Keratinocyte (primary cell): ENCODE measurements at regions not wholly inside any gene's neighbourhood (a gene's known extent, or its start where the extent isn't known, plus 50 kb on each side); places are given as distances from the start of the nearest gene placed in this dataset.

Source experiments
- DNase-seq: peaks from one replicate; pipeline ENCODE4 v3.0.0-alpha.2; 2011; ENCODE audit warnings: low read depth, missing footprints, low spot score
- FAIRE-seq: peaks from 2 replicates; lab custom pipeline; 2011; peaks lifted over from hg19 to GRCh38; lab: Jason Lieb, UNC
- H2AFZ ChIP-seq: 2 replicates; pipeline ENCODE4 v1.6.0; 2012; ENCODE audit warnings: low read length, control low read depth, inconsistent platforms; ENCODE audit not compliant: control insufficient read depth
- H3K27ac ChIP-seq: 2 replicates; pipeline ENCODE4 v1.5.1; 2011; ENCODE audit warnings: low read length; ENCODE audit not compliant: control insufficient read depth, insufficient read depth
- H3K27me3 ChIP-seq: 3 replicates; pipeline ENCODE4 v1.6.0; 2011; ENCODE audit warnings: low read length; ENCODE audit not compliant: control insufficient read depth, insufficient read depth; ENCODE audit errors: extremely low read depth
- H3K36me3 ChIP-seq, 2 experiments: 2 replicates in 1 of 2; 3 replicates in 1 of 2; pipeline ENCODE4 v1.5.1; 2011; ENCODE audit warnings: low read length in 2 of 2, mild to moderate bottlenecking in 1 of 2; ENCODE audit not compliant: control insufficient read depth in 2 of 2, insufficient read depth in 2 of 2; ENCODE audit errors: extremely low read depth in 1 of 2
- H3K4me1 ChIP-seq: 3 replicates; pipeline ENCODE4 v1.5.1; 2011; ENCODE audit warnings: low read length; ENCODE audit not compliant: control insufficient read depth, insufficient read depth; ENCODE audit errors: extremely low read depth
- H3K4me2 ChIP-seq: 3 replicates; pipeline ENCODE4 v1.6.0; 2011; ENCODE audit warnings: low read depth, low read length; ENCODE audit not compliant: control insufficient read depth, insufficient read depth; ENCODE audit errors: extremely low read depth
- H3K4me3 ChIP-seq, 3 experiments: fragments of 200-600 bp in 1 of 3; sonication (generic) in 1 of 3; 2 replicates in 2 of 3; 3 replicates in 1 of 3; pipeline ENCODE4 v1.5.1; 2011 to 2016; ENCODE audit warnings: low read length in 3 of 3, mild to moderate bottlenecking in 3 of 3, control low read depth in 2 of 3, inconsistent platforms in 1 of 3, low read depth in 1 of 3, mixed read lengths in 1 of 3, mixed run types in 1 of 3, moderate library complexity in 1 of 3; ENCODE audit not compliant: control insufficient read depth in 2 of 3, insufficient read depth in 2 of 3; ENCODE audit errors: extremely low read depth in 1 of 3
- H3K79me2 ChIP-seq: 2 replicates; pipeline ENCODE4 v1.6.0; 2012; ENCODE audit warnings: low read length; ENCODE audit not compliant: control insufficient read depth, insufficient read depth
- H3K9ac ChIP-seq: 3 replicates; pipeline ENCODE4 v1.6.0; 2011; ENCODE audit warnings: low read length; ENCODE audit not compliant: control insufficient read depth, insufficient read depth; ENCODE audit errors: extremely low read depth
- H3K9me1 ChIP-seq: 3 replicates; pipeline ENCODE4 v1.6.0; 2011; ENCODE audit warnings: low read length; ENCODE audit not compliant: control insufficient read depth, insufficient read depth; ENCODE audit errors: extremely low read depth
- H3K9me3 ChIP-seq: 2 replicates; pipeline ENCODE4 v1.5.1; 2012; ENCODE audit warnings: low read depth, low read length; ENCODE audit not compliant: control insufficient read depth
- H4K20me1 ChIP-seq: 3 replicates; pipeline ENCODE4 v1.6.0; 2011; ENCODE audit warnings: low read length; ENCODE audit not compliant: control insufficient read depth, insufficient read depth; ENCODE audit errors: extremely low read depth
- CTCF ChIP-seq, 3 experiments: IDR thresholded peaks in 1 of 3; conservative IDR thresholded peaks in 1 of 3; optimal IDR thresholded peaks in 1 of 3; 2 replicates in 2 of 3; 3 replicates in 1 of 3; pipeline versions ENCODE3 to v1.5.1; 2011; ENCODE audit warnings: low read length in 3 of 3, mild to moderate bottlenecking in 3 of 3, moderate library complexity in 2 of 3, control low read depth in 1 of 3, inconsistent platforms in 1 of 3; ENCODE audit not compliant: insufficient read depth in 2 of 3; ENCODE audit errors: extremely low read depth in 1 of 3
- EZH2 ChIP-seq: IDR thresholded peaks from one replicate; pipeline ENCODE4 v1.6.1; 2012; ENCODE audit warnings: inconsistent platforms, mild to moderate bottlenecking, low read length, moderate library complexity
- dilution Hi-C: fragments of 300-500 bp; cut with MboI; formaldehyde crosslinking; loops from one replicate; pipeline ENCODE4 v1.7.0; 2020; ENCODE audit warnings: low sequenced_read_pairs; ENCODE audit not compliant: extremely low pct_ligation_motif_present

- no peaks in the 10 kb centered on the region for H3K79me2 ChIP-seq
- H3K27me3 ChIP-seq, result no peaks in the 10 kb centered on the region
- no peaks in the 10 kb centered on the region for H3K36me3 ChIP-seq
- H3K9me1 ChIP-seq, result no peaks in the 10 kb centered on the region
- H3K9me3 ChIP-seq, result no peaks in the 10 kb centered on the region
- H3K4me1 ChIP-seq, result no peaks in the 10 kb centered on the region
- no peaks in the 10 kb centered on the region for H4K20me1 ChIP-seq
- DNase-seq (no peak), FAIRE-seq (no peak)
- H3K4me3 ChIP-seq, result no peak overlapping the region
- no peak overlapping the region for H3K9ac ChIP-seq
- dilution Hi-C loops, result no loop called here
- no peak overlapping the region for H3K4me2 ChIP-seq
- H3K27ac ChIP-seq, result no peak overlapping the region
- H2AFZ ChIP-seq, result no peak overlapping the region
- no peak for TF ChIP-seq EZH2
These were observed 544.6 kb downstream of the CETN3 start for GRCh38 chr5:89864941-89865340.

GRCh38 chr5:89857790-89858189, 551.8 kb downstream of the CETN3 start:
- Histone ChIP-seq H3K4me1 (no peaks in the 10 kb centered on the region), H3K79me2 (no peaks in the 10 kb centered on the region), H3K27me3 (no peaks in the 10 kb centered on the region), H3K9ac (no peak overlapping the region), H3K9me1 (no peaks in the 10 kb centered on the region), H2AFZ (no peak overlapping the region), H3K4me3 (no peak overlapping the region), H3K4me2 (no peak overlapping the region), H3K36me3 (no peaks in the 10 kb centered on the region), H4K20me1 (no peaks in the 10 kb centered on the region), H3K27ac (no peak overlapping the region), H3K9me3 (no peaks in the 10 kb centered on the region)
- FAIRE-seq (no peak), DNase-seq (no peak)
- dilution Hi-C loops, result no loop called here
- TF ChIP-seq CTCF (optimal IDR thresholded peaks at IDR 0.05 in 1 of 3, IDR thresholded peaks at IDR 0.05 in 1 of 3, conservative IDR thresholded peaks at IDR 0.05 in 1 of 3; ENCODE audit: extremely low read depth in 1 of 3, insufficient read depth in 2 of 3, low read length in 3 of 3), result no peak
- TF ChIP-seq EZH2, result no peak

- TF ChIP-seq EZH2, result no peak
- no peak for TF ChIP-seq CTCF (optimal IDR thresholded peaks at IDR 0.05 in 1 of 3, IDR thresholded peaks at IDR 0.05 in 1 of 3, conservative IDR thresholded peaks at IDR 0.05 in 1 of 3; ENCODE audit: extremely low read depth in 1 of 3, insufficient read depth in 2 of 3, low read length in 3 of 3)
- H3K79me2 ChIP-seq, result no peaks in the 10 kb centered on the region
- H3K27me3 ChIP-seq, result no peaks in the 10 kb centered on the region
- no peak overlapping the region for H3K9ac ChIP-seq
- no peak overlapping the region for H3K4me3 ChIP-seq
- H3K4me2 ChIP-seq, result no peak overlapping the region
- H3K9me3 ChIP-seq, result no peaks in the 10 kb centered on the region
- no peaks in the 10 kb centered on the region for H3K4me1 ChIP-seq
- H3K36me3 ChIP-seq, result no peaks in the 10 kb centered on the region
- FAIRE-seq (no peak), DNase-seq (no peak)
- H3K27ac ChIP-seq, result no peak overlapping the region
- H2AFZ ChIP-seq, result no peak overlapping the region
- no peaks in the 10 kb centered on the region for H4K20me1 ChIP-seq
- H3K9me1 ChIP-seq, result no peaks in the 10 kb centered on the region
- dilution Hi-C loops, result no loop called here
These were observed 554.1 kb downstream of the CETN3 start for GRCh38 chr5:89855417-89855816.
